ENCODE measurements at regions not wholly inside any gene's neighbourhood (a gene's known extent, or its start where the extent isn't known, plus 50 kb on each side); places are given as distances from the start of the nearest gene placed in this dataset.

GRCh38 chr1:79974659-79975058 is 968.1 kb upstream of the ADGRL4 start:
- ATAC-seq (ENCODE audit: insufficient number of reproducible peaks, low FRiP score, low read depth) (no peak), DNase-seq (ENCODE audit: low spot score) (no peak)
- H3K4me3 ChIP-seq, result no peak overlapping the region
- H3K9me3 ChIP-seq, result no peaks in the 10 kb centered on the region
- no peak overlapping the region for H3K27ac ChIP-seq
- TF ChIP-seq, protein P1, sequence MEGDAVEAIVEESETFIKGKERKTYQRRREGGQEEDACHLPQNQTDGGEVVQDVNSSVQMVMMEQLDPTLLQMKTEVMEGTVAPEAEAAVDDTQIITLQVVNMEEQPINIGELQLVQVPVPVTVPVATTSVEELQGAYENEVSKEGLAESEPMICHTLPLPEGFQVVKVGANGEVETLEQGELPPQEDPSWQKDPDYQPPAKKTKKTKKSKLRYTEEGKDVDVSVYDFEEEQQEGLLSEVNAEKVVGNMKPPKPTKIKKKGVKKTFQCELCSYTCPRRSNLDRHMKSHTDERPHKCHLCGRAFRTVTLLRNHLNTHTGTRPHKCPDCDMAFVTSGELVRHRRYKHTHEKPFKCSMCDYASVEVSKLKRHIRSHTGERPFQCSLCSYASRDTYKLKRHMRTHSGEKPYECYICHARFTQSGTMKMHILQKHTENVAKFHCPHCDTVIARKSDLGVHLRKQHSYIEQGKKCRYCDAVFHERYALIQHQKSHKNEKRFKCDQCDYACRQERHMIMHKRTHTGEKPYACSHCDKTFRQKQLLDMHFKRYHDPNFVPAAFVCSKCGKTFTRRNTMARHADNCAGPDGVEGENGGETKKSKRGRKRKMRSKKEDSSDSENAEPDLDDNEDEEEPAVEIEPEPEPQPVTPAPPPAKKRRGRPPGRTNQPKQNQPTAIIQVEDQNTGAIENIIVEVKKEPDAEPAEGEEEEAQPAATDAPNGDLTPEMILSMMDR (IDR thresholded peaks at IDR 0.05), result no peak
- H3K27me3 ChIP-seq (replicated peaks; ENCODE audit: insufficient read depth), result no peaks in the 10 kb centered on the region
- no peaks in the 10 kb centered on the region for H3K36me3 ChIP-seq
- no peaks in the 10 kb centered on the region for H3K4me1 ChIP-seq (ENCODE audit: control insufficient read depth in 1 of 2, low read depth in 2 of 2)

GRCh38 chr1:79969886-79970285 is 963.4 kb upstream of the ADGRL4 start:
- no peaks in the 10 kb centered on the region for H3K36me3 ChIP-seq
- H3K27me3 ChIP-seq (replicated peaks; ENCODE audit: insufficient read depth), result no peaks in the 10 kb centered on the region
- H3K27ac ChIP-seq, result no peak overlapping the region
- H3K4me3 ChIP-seq, result no peak overlapping the region
- no peaks in the 10 kb centered on the region for H3K4me1 ChIP-seq (ENCODE audit: control insufficient read depth in 1 of 2, low read depth in 2 of 2)
- ATAC-seq (ENCODE audit: insufficient number of reproducible peaks, low FRiP score, low read depth), result no peak
- TF ChIP-seq, protein P1 (IDR thresholded peaks at IDR 0.05), result no peak
- peaks cover 3% of the 10 kb centered on the region for H3K9me3 ChIP-seq
- no peak for DNase-seq (ENCODE audit: low spot score)

- no peaks in the 10 kb centered on the region for H3K27me3 ChIP-seq (replicated peaks; ENCODE audit: insufficient read depth)
- H3K4me1 ChIP-seq (ENCODE audit: control insufficient read depth in 1 of 2, low read depth in 2 of 2), result no peaks in the 10 kb centered on the region
- H3K27ac ChIP-seq, result no peak overlapping the region
- H3K36me3 ChIP-seq, result no peaks in the 10 kb centered on the region
- TF ChIP-seq, protein P1 (IDR thresholded peaks at IDR 0.05), result no peak
- H3K9me3 ChIP-seq, result peaks cover 3% of the 10 kb centered on the region
- H3K4me3 ChIP-seq, result no peak overlapping the region
- DNase-seq (ENCODE audit: low spot score) (no peak), ATAC-seq (ENCODE audit: insufficient number of reproducible peaks, low FRiP score, low read depth) (no peak)
Observed at GRCh38 chr1:79966438-79966837, 959.9 kb upstream of the ADGRL4 start.

- Histone ChIP-seq H3K27ac (no peak overlapping the region), H3K36me3 (no peaks in the 10 kb centered on the region), H3K27me3 (replicated peaks; ENCODE audit: insufficient read depth) (no peaks in the 10 kb centered on the region), H3K4me3 (no peak overlapping the region), H3K9me3 (no peaks in the 10 kb centered on the region), H3K4me1 (ENCODE audit: control insufficient read depth in 1 of 2, low read depth in 2 of 2) (no peaks in the 10 kb centered on the region)
- TF ChIP-seq, protein P1 (IDR thresholded peaks at IDR 0.05), result no peak
- DNase-seq (ENCODE audit: low spot score) (no peak), ATAC-seq (ENCODE audit: insufficient number of reproducible peaks, low FRiP score, low read depth) (no peak)
Observed at GRCh38 chr1:79959635-79960034, 953.1 kb upstream of the ADGRL4 start.

- ATAC-seq (ENCODE audit: insufficient number of reproducible peaks, low FRiP score, low read depth) (no peak), DNase-seq (ENCODE audit: low spot score) (no peak)
- H3K27me3 ChIP-seq (replicated peaks; ENCODE audit: insufficient read depth), result no peaks in the 10 kb centered on the region
- TF ChIP-seq, protein P1 (IDR thresholded peaks at IDR 0.05), result no peak
- H3K4me1 ChIP-seq (ENCODE audit: control insufficient read depth in 1 of 2, low read depth in 2 of 2), result no peaks in the 10 kb centered on the region
- H3K9me3 ChIP-seq, result no peaks in the 10 kb centered on the region
- no peak overlapping the region for H3K4me3 ChIP-seq
- H3K27ac ChIP-seq, result no peak overlapping the region
- H3K36me3 ChIP-seq, result no peaks in the 10 kb centered on the region
Observed at GRCh38 chr1:79955966-79956365, 949.4 kb upstream of the ADGRL4 start.
